ENCODE measurements at regions not wholly inside any gene's neighbourhood (a gene's known extent, or its start where the extent isn't known, plus 50 kb on each side); places are given as distances from the start of the nearest gene placed in this dataset.

DNA sequence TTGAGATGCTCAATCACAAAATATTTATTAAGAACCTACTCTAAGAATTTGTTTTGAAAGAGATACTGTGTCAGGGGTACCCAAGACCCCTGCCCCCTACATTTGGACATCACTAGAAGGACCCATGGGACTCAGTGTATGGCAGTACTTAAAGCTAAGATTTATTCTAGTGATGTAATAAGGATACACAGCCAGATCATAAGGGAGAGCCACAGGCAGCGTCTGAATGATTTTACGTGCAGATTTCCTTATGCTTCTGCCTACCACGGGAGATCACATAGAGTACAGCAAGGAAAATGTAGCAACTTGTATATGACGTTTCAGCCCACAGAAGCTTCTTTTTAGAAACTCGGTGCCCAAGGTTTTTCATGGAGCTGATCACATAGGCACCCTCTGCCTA is 172.9 kb downstream of the DEPDC1B start:
- H3K4me3 ChIP-seq (ENCODE audit: low read depth, low read length) = no peak overlapping the region
- H3K4me1 ChIP-seq (ENCODE audit: insufficient read depth) = no peaks in the 10 kb centered on the region
- H3K36me3 ChIP-seq (ENCODE audit: insufficient read depth) = no peaks in the 10 kb centered on the region
- DNase-seq (ENCODE audit: extremely low spot score) = no peak
- WGBS = 57% methylated on average over 5 of the region's 5 CpGs
- H3K27ac ChIP-seq (ENCODE audit: low read depth) = no peak overlapping the region

DNA sequence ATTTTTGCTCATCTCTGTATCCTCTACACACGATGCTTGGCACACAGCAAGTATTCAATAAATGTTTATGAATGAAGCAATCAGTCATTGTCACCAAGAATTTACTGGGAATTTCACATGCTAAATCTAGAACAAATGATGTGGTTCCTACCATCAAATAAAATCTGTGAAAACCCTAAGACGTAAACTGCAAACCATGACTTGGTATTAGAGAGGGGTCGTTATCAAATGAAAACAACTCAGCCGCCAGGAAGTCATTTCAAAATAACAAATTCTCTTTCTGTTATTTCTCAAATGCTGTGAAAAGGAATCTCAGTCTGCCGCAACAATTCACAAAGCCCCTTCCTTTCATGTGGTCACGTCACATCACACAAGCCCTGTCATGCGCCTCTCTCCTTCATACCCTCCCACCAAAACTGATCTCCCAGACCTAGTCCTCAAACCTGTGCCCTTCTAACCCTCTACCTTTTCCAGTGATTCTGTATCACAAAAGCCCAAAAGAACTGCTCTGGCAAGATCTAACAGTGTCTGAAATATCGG is 173.6 kb downstream of the DEPDC1B start:
- WGBS = 64% methylated on average over 8 of the region's 8 CpGs
- DNase-seq (ENCODE audit: extremely low spot score) = no peak
- Histone ChIP-seq H3K4me1 (ENCODE audit: insufficient read depth) (no peaks in the 10 kb centered on the region), H3K27ac (ENCODE audit: low read depth) (no peak overlapping the region), H3K36me3 (ENCODE audit: insufficient read depth) (no peaks in the 10 kb centered on the region), H3K4me3 (ENCODE audit: low read depth, low read length) (no peak overlapping the region)

DNA sequence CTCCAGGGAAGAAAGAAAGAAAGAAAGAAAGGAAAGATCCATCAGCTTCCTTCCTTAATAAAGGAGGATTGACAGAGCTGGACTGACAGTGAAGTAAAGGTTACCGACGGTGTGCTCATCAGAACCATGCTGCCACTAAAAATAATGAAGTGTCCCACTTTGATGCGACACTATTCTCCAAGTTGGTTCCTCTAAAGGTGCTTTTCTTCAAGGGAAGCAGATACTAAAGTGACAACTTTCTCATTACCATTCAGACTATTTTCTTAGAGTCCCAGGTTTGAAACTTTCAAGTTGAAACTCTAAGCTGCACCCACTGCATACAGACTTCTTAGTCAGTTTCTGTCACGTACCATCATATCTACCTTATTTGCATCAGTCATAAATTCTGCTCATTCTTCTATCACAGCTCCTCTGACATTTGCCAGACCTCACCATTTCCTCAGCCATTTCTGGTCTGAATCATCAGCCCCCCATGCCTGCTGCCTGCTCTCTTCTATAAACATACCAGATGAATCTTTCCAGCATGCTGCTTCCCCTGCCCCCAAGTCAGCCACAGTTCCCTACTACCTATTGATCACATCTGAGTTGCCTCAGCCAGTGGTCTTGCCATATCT is 177.6 kb downstream of the DEPDC1B start:
- no peaks in the 10 kb centered on the region for H3K36me3 ChIP-seq (ENCODE audit: insufficient read depth)
- WGBS = 75% methylated on average over 4 of the region's 4 CpGs
- no peak overlapping the region for H3K27ac ChIP-seq (ENCODE audit: low read depth)
- H3K4me3 ChIP-seq (ENCODE audit: low read depth, low read length) = no peak overlapping the region
- no peaks in the 10 kb centered on the region for H3K4me1 ChIP-seq (ENCODE audit: insufficient read depth)
- no peak for DNase-seq (ENCODE audit: extremely low spot score)

DNA sequence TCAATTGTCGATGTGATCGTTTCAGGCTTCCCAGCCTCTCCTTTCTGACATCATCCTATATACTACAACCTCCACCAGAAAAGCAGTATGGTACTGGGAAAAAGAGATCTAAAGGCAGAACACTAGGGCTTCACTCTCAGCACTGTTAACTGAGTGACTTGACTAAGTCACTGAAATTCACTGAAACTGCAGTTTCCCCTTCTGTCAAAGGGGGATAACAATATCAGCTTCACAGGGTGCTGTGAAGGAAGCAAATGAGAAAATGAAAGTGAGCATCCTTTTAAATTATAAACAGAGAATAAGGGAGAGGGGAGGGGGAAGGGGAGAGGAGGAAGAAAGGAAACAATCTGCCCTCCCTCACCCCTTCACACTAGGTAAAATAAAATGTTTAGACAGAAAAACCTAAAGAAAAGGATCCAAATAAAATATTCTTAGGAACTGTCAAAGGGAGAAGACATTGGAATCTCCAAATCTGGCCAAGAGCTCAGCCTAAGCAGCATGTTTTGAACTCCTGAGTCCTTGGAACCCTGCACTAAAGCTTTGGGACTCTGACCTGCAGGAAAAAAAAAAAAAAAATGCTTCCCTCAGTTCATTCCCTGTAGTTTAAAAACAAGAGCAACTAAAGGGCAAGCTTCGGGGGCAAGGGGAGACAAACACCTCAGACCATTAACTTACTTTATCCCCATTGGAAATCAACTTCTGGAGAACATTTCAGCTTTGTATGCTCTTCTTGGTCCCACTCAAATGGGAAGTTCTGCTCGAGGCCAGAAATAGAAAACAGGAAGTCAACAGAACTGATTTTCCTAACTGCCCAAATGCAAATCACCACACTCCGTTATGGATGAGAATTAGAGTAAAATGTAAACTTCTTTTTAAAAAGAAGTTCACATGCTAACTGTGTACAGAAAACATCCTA is 178.3 kb downstream of the DEPDC1B start:
- H3K27ac ChIP-seq (ENCODE audit: low read depth) = no peak overlapping the region
- WGBS = 58% methylated on average over 5 of the region's 5 CpGs
- H3K36me3 ChIP-seq (ENCODE audit: insufficient read depth) = no peaks in the 10 kb centered on the region
- no peak overlapping the region for H3K4me3 ChIP-seq (ENCODE audit: low read depth, low read length)
- no peaks in the 10 kb centered on the region for H3K4me1 ChIP-seq (ENCODE audit: insufficient read depth)
- DNase-seq (ENCODE audit: extremely low spot score) = no peak

DNA sequence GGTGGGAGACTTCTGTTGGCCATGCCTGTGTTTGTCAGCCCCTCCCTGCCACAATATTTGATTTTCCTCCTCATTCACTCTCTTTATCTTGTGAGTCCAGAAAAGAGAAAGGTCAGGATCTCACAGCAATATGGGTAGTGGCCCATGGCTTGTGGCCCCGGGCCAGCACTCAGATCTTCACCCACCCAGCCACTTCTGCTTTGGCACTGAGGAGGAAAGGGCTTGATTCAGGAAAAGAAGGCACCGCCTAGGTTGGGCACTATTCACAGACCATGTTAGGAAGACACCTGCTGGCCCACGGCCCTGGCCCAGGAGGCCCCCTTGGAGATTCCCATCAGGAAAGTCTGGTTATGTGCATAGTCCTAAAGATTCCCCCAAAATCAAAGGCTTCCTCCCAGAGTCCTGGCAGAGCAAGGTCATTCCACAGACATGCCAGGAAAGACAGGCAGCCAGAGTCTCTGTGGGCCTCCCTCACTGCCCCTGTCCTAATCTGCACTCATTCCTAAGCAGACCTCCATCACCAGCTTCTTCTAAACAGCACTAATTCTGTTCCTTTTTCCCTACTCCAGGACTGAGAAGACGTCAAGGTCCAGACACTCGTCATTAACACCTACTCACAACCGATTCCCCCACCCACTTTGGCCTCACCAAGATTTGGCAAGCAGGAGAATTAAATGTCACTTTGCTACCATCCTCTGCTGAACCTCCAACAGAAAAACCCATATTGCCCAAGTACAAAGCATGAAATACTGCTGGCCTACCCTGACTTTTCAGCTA is 179.3 kb downstream of the DEPDC1B start:
- no peak for DNase-seq (ENCODE audit: extremely low spot score)
- H3K36me3 ChIP-seq (ENCODE audit: insufficient read depth) = no peaks in the 10 kb centered on the region
- H3K4me3 ChIP-seq (ENCODE audit: low read depth, low read length) = no peak overlapping the region
- WGBS = 75% methylated on average over 6 of the region's 6 CpGs
- H3K27ac ChIP-seq (ENCODE audit: low read depth) = no peak overlapping the region
- H3K4me1 ChIP-seq (ENCODE audit: insufficient read depth) = no peaks in the 10 kb centered on the region

DNA sequence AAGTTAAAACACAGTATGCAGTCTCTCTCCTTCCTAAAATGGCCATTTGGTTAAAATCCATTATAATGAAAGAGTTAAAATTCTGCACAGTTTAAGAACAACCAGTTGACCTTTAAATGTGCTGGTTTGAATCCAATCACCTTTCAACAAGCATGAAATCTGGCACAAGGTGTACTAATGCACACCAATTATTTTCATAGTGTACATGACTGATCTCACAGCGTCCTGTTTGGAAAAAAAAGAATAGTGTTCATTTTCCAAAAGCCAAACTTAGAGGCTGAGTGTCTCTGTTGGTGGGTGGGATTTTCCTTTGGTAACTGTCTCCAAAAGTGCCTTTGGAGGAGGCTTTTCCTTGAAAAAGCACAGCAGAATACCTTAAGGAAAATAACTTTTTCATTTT is 180.6 kb downstream of the DEPDC1B start:
- Histone ChIP-seq H3K4me1 (ENCODE audit: insufficient read depth) (no peaks in the 10 kb centered on the region), H3K36me3 (ENCODE audit: insufficient read depth) (no peaks in the 10 kb centered on the region), H3K27ac (ENCODE audit: low read depth) (no peak overlapping the region), H3K4me3 (ENCODE audit: low read depth, low read length) (no peak overlapping the region)
- 41% methylated on average over 1 of the region's 1 CpG for WGBS
- DNase-seq (ENCODE audit: extremely low spot score) = no peak

DNA sequence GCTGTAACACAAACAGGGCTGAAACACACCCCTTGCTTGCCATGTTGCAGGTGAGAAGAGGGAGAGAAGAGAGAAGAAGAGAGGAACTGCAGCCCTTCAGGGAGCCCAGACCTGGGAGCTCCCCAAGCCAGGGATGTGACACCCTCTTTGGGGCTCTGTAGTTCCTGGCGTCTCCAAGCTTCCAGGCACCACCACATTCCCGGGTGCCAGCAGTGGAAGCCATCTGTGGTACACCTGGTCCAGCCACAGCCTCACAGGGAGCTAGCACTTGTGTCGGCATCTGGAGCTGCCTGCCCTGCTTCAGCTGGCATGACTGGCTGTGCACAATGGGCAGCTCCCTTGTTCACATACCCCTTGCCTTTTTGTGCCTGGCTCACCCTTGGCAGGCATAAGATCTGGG is 182.1 kb downstream of the DEPDC1B start:
- no peak overlapping the region for H3K4me3 ChIP-seq (ENCODE audit: low read depth, low read length)
- H3K27ac ChIP-seq (ENCODE audit: low read depth) = no peak overlapping the region
- no peak for DNase-seq (ENCODE audit: extremely low spot score)
- no peaks in the 10 kb centered on the region for H3K4me1 ChIP-seq (ENCODE audit: insufficient read depth)
- 93% methylated on average over 3 of the region's 3 CpGs for WGBS
- H3K36me3 ChIP-seq (ENCODE audit: insufficient read depth) = no peaks in the 10 kb centered on the region

DNA sequence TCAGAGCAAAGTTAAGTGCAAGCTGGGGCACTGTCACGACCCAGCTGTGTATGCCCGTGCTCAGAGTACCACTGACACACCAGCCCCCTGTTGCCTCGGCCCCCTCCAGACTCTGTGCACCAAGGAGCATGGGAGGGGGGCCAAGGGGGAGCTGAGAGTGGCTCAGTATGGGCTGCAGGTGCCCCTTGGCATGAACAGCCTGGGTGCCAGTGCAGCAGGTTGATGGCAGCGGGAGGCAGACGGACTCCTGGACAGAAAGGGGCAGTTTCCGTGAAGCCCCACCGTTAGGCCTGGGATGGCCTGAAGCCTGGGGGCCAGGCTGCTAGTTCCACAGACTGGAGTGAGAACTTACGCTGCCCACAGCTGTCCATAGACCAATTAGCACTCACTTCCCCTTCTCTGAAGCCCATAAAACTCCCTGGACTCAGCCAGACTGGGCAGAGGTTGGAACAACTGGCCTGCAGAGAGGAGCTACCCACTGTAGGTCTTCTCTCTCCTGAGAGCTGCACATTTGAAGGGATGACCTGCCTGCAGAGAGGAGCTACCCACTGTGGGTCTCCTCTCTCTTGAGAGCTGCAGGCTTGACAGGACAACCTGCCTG is 182.8 kb downstream of the DEPDC1B start:
- H3K4me3 ChIP-seq (ENCODE audit: low read depth, low read length) = no peak overlapping the region
- no peaks in the 10 kb centered on the region for H3K4me1 ChIP-seq (ENCODE audit: insufficient read depth)
- WGBS = 82% methylated on average over 8 of the region's 8 CpGs
- DNase-seq (ENCODE audit: extremely low spot score) = no peak
- no peak overlapping the region for H3K27ac ChIP-seq (ENCODE audit: low read depth)
- H3K36me3 ChIP-seq (ENCODE audit: insufficient read depth) = no peaks in the 10 kb centered on the region

DNA sequence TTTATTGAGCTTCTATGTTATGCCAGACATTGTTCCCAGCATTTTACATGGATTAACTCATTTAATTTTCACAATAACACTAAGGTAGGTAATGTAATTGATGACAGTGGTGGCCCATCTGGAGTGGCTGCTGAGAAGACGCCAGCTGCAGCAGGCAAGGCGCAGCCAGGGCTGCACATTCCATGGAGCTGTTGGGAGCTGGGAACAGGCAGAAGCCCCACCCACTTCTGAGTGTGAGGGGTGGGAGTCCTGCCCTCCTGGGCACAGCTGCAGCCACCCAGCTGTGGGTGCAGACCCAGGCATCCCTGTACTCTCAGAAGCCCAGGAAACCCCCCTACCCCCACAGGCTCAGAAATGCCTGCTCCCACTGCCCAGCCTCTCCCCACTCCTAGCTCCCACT is 183.3 kb downstream of the DEPDC1B start:
- H3K4me1 ChIP-seq (ENCODE audit: insufficient read depth) = no peaks in the 10 kb centered on the region

DNA sequence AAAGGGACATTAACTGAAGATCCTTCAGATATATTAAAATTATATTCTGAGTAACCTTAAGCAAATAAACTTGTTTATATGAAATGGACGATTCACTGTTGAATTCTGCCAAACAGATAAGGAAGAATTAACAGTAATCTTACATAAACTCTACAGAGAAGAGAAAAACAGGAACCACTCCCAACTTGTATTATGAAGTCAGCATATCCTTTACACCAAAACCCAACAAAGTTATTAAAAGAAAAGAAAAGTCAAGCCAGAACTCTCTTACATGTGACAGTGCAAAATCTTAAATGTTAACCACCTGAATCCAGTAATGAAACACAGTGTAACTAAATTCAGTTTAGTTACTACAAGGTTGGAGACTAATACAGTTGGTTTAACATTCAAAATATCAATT is 185.8 kb downstream of the DEPDC1B start:
- DNase-seq (ENCODE audit: extremely low spot score) = no peak
- Histone ChIP-seq H3K4me3 (ENCODE audit: low read depth, low read length) (no peak overlapping the region), H3K27ac (ENCODE audit: low read depth) (no peak overlapping the region), H3K4me1 (ENCODE audit: insufficient read depth) (no peaks in the 10 kb centered on the region), H3K36me3 (ENCODE audit: insufficient read depth) (no peaks in the 10 kb centered on the region)
- 10% methylated on average over 1 of the region's 1 CpG for WGBS

More for the DNA sequence above, 183.3 kb downstream of the DEPDC1B start:
- no peak for DNase-seq (ENCODE audit: extremely low spot score)
- 75% methylated on average over 2 of the region's 2 CpGs for WGBS
- Histone ChIP-seq H3K27ac (ENCODE audit: low read depth) (no peak overlapping the region), H3K4me3 (ENCODE audit: low read depth, low read length) (no peak overlapping the region), H3K36me3 (ENCODE audit: insufficient read depth) (no peaks in the 10 kb centered on the region)

DNA sequence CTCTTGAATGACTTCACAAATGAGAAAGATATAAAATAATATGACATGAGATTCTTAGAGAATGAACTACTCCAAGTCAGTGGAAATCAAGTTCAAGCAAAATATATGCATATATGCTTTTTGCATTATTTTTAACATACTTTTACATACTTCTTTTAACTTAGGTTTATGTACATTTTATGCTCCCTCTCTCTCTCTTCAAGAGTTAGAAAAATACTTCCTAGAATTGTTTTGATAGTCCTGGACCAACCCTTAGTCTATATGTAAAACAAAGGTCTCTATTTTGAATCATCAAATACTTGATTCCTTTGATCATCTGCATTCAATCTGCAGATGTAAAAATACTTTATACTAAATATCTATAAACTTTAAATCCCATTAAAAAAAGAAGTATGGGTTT is 187.8 kb downstream of the DEPDC1B start:
- H3K36me3 ChIP-seq (ENCODE audit: insufficient read depth) = no peaks in the 10 kb centered on the region
- H3K4me1 ChIP-seq (ENCODE audit: insufficient read depth) = no peaks in the 10 kb centered on the region
- H3K4me3 ChIP-seq (ENCODE audit: low read depth, low read length) = no peak overlapping the region
- no peak for DNase-seq (ENCODE audit: extremely low spot score)
- H3K27ac ChIP-seq (ENCODE audit: low read depth) = no peak overlapping the region

DNA sequence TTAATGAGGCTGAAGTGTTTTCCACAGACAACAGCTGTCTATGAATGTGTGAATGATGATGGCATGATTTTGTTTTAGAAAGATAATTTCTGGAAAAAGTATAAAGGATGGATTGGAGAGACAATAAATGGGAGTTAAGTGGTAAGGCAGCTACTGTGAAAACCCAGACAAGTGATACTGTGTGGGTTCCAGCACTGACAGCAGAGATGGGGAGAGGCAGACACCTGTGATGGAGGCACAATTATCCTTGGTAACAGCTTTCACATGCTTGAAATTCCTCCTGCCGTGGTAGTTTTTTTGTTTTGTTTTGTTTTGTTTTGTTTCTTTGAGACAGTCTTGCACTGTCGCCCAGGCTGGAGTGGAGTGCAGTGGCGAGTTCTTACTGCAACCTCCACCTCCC is 189.3 kb downstream of the DEPDC1B start:
- no peak for DNase-seq (ENCODE audit: extremely low spot score)
- Histone ChIP-seq H3K36me3 (ENCODE audit: insufficient read depth) (no peaks in the 10 kb centered on the region), H3K4me3 (ENCODE audit: low read depth, low read length) (no peak overlapping the region), H3K4me1 (ENCODE audit: insufficient read depth) (no peaks in the 10 kb centered on the region), H3K27ac (ENCODE audit: low read depth) (no peak overlapping the region)
- WGBS = 77% methylated on average over 3 of the region's 3 CpGs

DNA sequence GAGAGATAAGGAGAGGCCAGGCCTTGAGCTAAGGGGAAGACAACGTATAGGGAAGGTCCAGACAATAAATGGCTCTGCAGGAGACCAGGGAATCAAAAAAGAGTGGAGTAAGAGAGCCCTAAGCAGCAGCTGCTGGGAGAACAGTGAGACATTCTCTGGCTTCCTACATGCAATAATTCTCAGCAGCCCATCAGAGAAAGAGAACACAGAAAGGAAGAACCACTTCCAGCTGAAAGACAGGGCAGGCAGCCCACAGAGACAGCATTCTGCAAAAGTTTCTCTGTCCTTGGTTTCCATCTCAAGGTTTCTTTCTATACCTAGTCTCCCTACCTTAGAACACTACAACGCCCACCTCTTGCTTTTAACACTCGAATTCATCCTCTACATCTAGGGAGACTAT is 189.9 kb downstream of the DEPDC1B start:
- H3K27ac ChIP-seq (ENCODE audit: low read depth) = no peak overlapping the region
- H3K4me3 ChIP-seq (ENCODE audit: low read depth, low read length) = no peak overlapping the region
- 72% methylated on average over 3 of the region's 3 CpGs for WGBS
- DNase-seq (ENCODE audit: extremely low spot score) = no peak
- H3K36me3 ChIP-seq (ENCODE audit: insufficient read depth) = no peaks in the 10 kb centered on the region
- no peaks in the 10 kb centered on the region for H3K4me1 ChIP-seq (ENCODE audit: insufficient read depth)

Data from urinary bladder (tissue), 3 donors.